GM06990 (cell line): ENCODE measurements at regions not wholly inside any gene's neighbourhood (a gene's known extent, or its start where the extent isn't known, plus 50 kb on each side); places are given as distances from the start of the nearest gene placed in this dataset.

Experiments used
- DNase-seq: peaks from one replicate; pipeline ENCODE4 v3.0.0-alpha.2; 2011; ENCODE audit not compliant: insufficient read length; ENCODE audit errors: extremely low read depth
- H3K27me3 ChIP-seq: replicated peaks from 2 replicates; pipeline ENCODE4 v1.6.0; 2011; ENCODE audit warnings: low read length; ENCODE audit not compliant: control insufficient read depth, insufficient read depth
- H3K36me3 ChIP-seq: 2 replicates; pipeline ENCODE4 v1.5.1; 2011; ENCODE audit warnings: low read length; ENCODE audit not compliant: control insufficient read depth, insufficient read depth
- H3K4me3 ChIP-seq: replicated peaks from 2 replicates; pipeline ENCODE4 v1.5.1; 2011; ENCODE audit warnings: low read depth, mild to moderate bottlenecking, control low read depth, low read length
- CTCF ChIP-seq: IDR thresholded peaks from 2 replicates; pipeline ENCODE4 v1.5.1; 2011; ENCODE audit warnings: low read length, control low read depth, mild to moderate bottlenecking, inconsistent platforms; ENCODE audit not compliant: insufficient read depth, poor library complexity, severe bottlenecking

GRCh38 chr2:65819963-65820362 is 387.6 kb upstream of the SPRED2 start:
- DNase-seq = no peak
- H3K27me3 ChIP-seq = no peaks in the 10 kb centered on the region
- no peak overlapping the region for H3K4me3 ChIP-seq
- no peak for TF ChIP-seq CTCF
- H3K36me3 ChIP-seq = no peaks in the 10 kb centered on the region

- no peak for DNase-seq
- Histone ChIP-seq H3K27me3 (no peaks in the 10 kb centered on the region), H3K4me3 (no peak overlapping the region), H3K36me3 (no peaks in the 10 kb centered on the region)
- TF ChIP-seq CTCF = no peak
These were observed 386.6 kb upstream of the SPRED2 start for GRCh38 chr2:65818873-65819451.

GRCh38 chr2:65813631-65814173 is 381.3 kb upstream of the SPRED2 start:
- no peak for TF ChIP-seq CTCF
- H3K4me3 ChIP-seq = no peak overlapping the region
- H3K36me3 ChIP-seq = no peaks in the 10 kb centered on the region
- DNase-seq = no peak
- H3K27me3 ChIP-seq = no peaks in the 10 kb centered on the region

GRCh38 chr2:65812887-65813286 is 380.5 kb upstream of the SPRED2 start:
- Histone ChIP-seq H3K27me3 (no peaks in the 10 kb centered on the region), H3K4me3 (no peak overlapping the region), H3K36me3 (no peaks in the 10 kb centered on the region)
- DNase-seq = no peak
- no peak for TF ChIP-seq CTCF

GRCh38 chr2:65807942-65808341 is 375.5 kb upstream of the SPRED2 start:
- TF ChIP-seq CTCF = no peak
- no peaks in the 10 kb centered on the region for H3K27me3 ChIP-seq
- no peak for DNase-seq
- H3K36me3 ChIP-seq = no peaks in the 10 kb centered on the region
- no peak overlapping the region for H3K4me3 ChIP-seq

GRCh38 chr2:65804777-65805176 is 372.4 kb upstream of the SPRED2 start:
- Histone ChIP-seq H3K4me3 (no peak overlapping the region), H3K36me3 (no peaks in the 10 kb centered on the region), H3K27me3 (no peaks in the 10 kb centered on the region)
- no peak for TF ChIP-seq CTCF
- DNase-seq = no peak
